PC-9 (cell line): ENCODE measurements at regions not wholly inside any gene's neighbourhood (a gene's known extent, or its start where the extent isn't known, plus 50 kb on each side); places are given as distances from the start of the nearest gene placed in this dataset.

ENCODE experiments used
- BruUV-seq: library from RNA; stranded (reverse); fragments of 400-500 nt; replicated peaks from 2 replicates; lab custom pipeline; 2021; lab: Mats Ljungman, UMichigan
- CTCF ChIA-PET: fragments of 300-600 bp; sonication (Branson Sonifier 250); formaldehyde crosslinking; loops from one replicate; lab custom pipeline; 2022; ENCODE audit warnings: antibody characterized with exemption; lab: Charles Lee
- POLR2A ChIA-PET: fragments of 300-600 bp; sonication (Branson Sonifier 250); formaldehyde crosslinking; loops from one replicate; lab custom pipeline; 2022; ENCODE audit warnings: antibody characterized with exemption; ENCODE audit not compliant: unreplicated experiment; lab: Charles Lee
- DNase-seq, 2 experiments: peaks; one replicate each; pipeline versions ENCODE4 v3.0.0 to v3.0.0-alpha.2; 2015 to 2022; ENCODE audit warnings: mixed read lengths in 1 of 2
- H2AFZ ChIP-seq: fragments of 200-600 bp; sonication (generic); 2 replicates; pipeline ENCODE4 v1.8.1; 2017; ENCODE audit warnings: antibody characterized with exemption
- H3F3A ChIP-seq: fragments of 200-600 bp; sonication (generic); 2 replicates; pipeline ENCODE4 v1.8.1; 2017; ENCODE audit warnings: antibody characterized with exemption, mild to moderate bottlenecking, low read depth; ENCODE audit not compliant: insufficient read depth
- H3K27ac ChIP-seq: fragments of 200-600 bp; sonication (generic); 2 replicates; pipeline ENCODE4 v1.6.1; 2016; ENCODE audit warnings: mixed run types
- H3K27me3 ChIP-seq: fragments of 200-600 bp; sonication (generic); 2 replicates; pipeline ENCODE4 v1.6.1; 2016; ENCODE audit warnings: low read depth, mixed run types; ENCODE audit not compliant: insufficient read depth
- H3K36me3 ChIP-seq: fragments of 200-600 bp; sonication (generic); 2 replicates; pipeline ENCODE4 v1.6.1; 2016; ENCODE audit warnings: low read depth, mixed run types
- H3K4me1 ChIP-seq: fragments of 200-600 bp; sonication (generic); replicated peaks from 2 replicates; pipeline ENCODE4 v1.6.1; 2016; ENCODE audit warnings: mixed run types; ENCODE audit not compliant: insufficient read depth
- H3K4me2 ChIP-seq: fragments of 200-600 bp; sonication (generic); 2 replicates; pipeline ENCODE4 v1.6.1; 2017; ENCODE audit warnings: mixed run types
- H3K4me3 ChIP-seq: fragments of 200-600 bp; sonication (generic); 2 replicates; pipeline ENCODE4 v1.6.1; 2016; ENCODE audit warnings: mixed run types
- H3K79me2 ChIP-seq: fragments of 200-600 bp; sonication (generic); 2 replicates; pipeline ENCODE4 v1.6.1; 2017; ENCODE audit warnings: low read depth, mixed run types
- H3K9me2 ChIP-seq: fragments of 200-600 bp; sonication (generic); 2 replicates; pipeline ENCODE4 v1.8.1; 2017; ENCODE audit warnings: mild to moderate bottlenecking; ENCODE audit not compliant: insufficient read depth
- H3K9me3 ChIP-seq: fragments of 200-600 bp; sonication (generic); 2 replicates; pipeline ENCODE4 v1.8.1; 2016; ENCODE audit warnings: low read depth; ENCODE audit not compliant: insufficient read depth
- H4K20me1 ChIP-seq: fragments of 200-600 bp; sonication (generic); 2 replicates; pipeline ENCODE4 v1.8.1; 2017; ENCODE audit not compliant: insufficient read depth
- EZH2 ChIP-seq: fragments of 200-600 bp; sonication (generic); IDR thresholded peaks from 2 replicates; pipeline ENCODE4 v1.8.0; 2017; ENCODE audit warnings: antibody characterized with exemption, low read depth
- intact Hi-C: fragments of 100-400 bp; cut with micrococcal nuclease; formaldehyde crosslinking; loops from one replicate; pipeline ENCODE4 v1.10.0; 2022; ENCODE audit not compliant: unreplicated experiment
- TF ChIP-seq, protein P1 (sequence below): fragments of 200-600 bp; sonication (generic); conservative IDR thresholded peaks from 2 replicates; pipeline ENCODE4 v1.6.1; 2017; ENCODE audit warnings: mixed run types, antibody characterized with exemption, mild to moderate bottlenecking, moderate library complexity

DNA sequence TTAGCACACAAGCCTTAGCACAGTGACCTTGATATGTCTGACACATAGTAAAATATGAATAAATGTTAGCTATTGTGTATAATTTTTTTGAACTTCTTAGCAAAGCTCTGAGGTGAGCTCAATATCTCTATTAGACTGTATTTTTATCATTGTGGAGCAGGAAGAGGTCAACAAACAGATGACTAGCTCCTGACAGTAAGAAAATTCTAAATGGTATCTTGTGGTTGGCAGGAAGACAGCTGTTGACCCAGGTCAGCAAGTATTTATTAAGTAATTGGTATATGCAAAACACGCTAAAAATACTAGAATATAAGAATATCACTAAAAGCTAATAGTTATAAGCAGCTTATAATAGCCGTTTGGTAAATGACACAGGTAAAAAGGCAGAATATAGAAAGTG is 77.5 kb upstream of the MARCKS start:
- Histone ChIP-seq H3K9me2 (no peaks in the 10 kb centered on the region), H3K9me3 (peaks cover 4% of the 10 kb centered on the region; the same call in 1 of the 2 replicates), H3K4me2 (no peak overlapping the region), H3K27ac (no peak overlapping the region), H3K36me3 (no peaks in the 10 kb centered on the region), H2AFZ (no peak overlapping the region), H3K79me2 (no peaks in the 10 kb centered on the region), H3K4me3 (no peak overlapping the region), H3K27me3 (no peaks in the 10 kb centered on the region), H3F3A (peaks cover 2% of the 10 kb centered on the region; the same call in 1 of the 2 replicates), H3K4me1 (peaks cover 3% of the 10 kb centered on the region; the same call in 1 of the 2 replicates), H4K20me1 (no peaks in the 10 kb centered on the region)
- ChIA-PET CTCF (no interaction called here), POLR2A (no interaction called here)
- no peak for TF ChIP-seq EZH2
- TF ChIP-seq, protein P1, sequence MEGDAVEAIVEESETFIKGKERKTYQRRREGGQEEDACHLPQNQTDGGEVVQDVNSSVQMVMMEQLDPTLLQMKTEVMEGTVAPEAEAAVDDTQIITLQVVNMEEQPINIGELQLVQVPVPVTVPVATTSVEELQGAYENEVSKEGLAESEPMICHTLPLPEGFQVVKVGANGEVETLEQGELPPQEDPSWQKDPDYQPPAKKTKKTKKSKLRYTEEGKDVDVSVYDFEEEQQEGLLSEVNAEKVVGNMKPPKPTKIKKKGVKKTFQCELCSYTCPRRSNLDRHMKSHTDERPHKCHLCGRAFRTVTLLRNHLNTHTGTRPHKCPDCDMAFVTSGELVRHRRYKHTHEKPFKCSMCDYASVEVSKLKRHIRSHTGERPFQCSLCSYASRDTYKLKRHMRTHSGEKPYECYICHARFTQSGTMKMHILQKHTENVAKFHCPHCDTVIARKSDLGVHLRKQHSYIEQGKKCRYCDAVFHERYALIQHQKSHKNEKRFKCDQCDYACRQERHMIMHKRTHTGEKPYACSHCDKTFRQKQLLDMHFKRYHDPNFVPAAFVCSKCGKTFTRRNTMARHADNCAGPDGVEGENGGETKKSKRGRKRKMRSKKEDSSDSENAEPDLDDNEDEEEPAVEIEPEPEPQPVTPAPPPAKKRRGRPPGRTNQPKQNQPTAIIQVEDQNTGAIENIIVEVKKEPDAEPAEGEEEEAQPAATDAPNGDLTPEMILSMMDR = no peak
- no peak for DNase-seq
- intact Hi-C loops = no loop called here
- no TSS peak for BruUV-seq

DNA sequence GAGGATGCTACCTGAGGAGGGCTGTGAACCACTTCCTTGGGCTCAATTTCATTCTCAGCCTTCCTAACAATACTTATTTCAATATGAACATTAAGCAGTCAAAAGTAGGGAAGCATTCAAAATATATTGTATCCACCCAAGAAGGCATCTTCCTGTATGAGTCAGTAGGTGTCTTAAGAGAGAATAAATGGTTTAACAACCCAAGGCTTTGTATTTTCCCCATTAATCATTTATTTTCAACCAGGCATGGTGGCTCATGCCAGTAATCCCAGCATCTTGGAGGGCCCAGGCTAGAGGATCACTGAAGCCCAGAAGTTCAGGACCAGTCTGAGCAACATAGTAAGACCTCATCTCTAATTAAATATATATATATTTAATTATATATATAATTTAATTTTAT is 74.5 kb upstream of the MARCKS start:
- H3K79me2 ChIP-seq = no peaks in the 10 kb centered on the region
- H3K9me3 ChIP-seq = no peaks in the 10 kb centered on the region
- no peaks in the 10 kb centered on the region for H3F3A ChIP-seq
- CTCF ChIA-PET = no interaction called here
- H4K20me1 ChIP-seq = no peaks in the 10 kb centered on the region
- intact Hi-C loops = no loop called here
- no peak overlapping the region for H2AFZ ChIP-seq
- no peak overlapping the region for H3K4me2 ChIP-seq
- no peak overlapping the region for H3K4me3 ChIP-seq
- TF ChIP-seq, protein P1 = no peak
- no peak for TF ChIP-seq EZH2
- POLR2A ChIA-PET = no interaction called here
- no peak for DNase-seq
- H3K4me1 ChIP-seq = no peaks in the 10 kb centered on the region
- no peaks in the 10 kb centered on the region for H3K27me3 ChIP-seq
- no peaks in the 10 kb centered on the region for H3K9me2 ChIP-seq
- H3K36me3 ChIP-seq = no peaks in the 10 kb centered on the region
- BruUV-seq = no TSS peak
- H3K27ac ChIP-seq = no peak overlapping the region

DNA sequence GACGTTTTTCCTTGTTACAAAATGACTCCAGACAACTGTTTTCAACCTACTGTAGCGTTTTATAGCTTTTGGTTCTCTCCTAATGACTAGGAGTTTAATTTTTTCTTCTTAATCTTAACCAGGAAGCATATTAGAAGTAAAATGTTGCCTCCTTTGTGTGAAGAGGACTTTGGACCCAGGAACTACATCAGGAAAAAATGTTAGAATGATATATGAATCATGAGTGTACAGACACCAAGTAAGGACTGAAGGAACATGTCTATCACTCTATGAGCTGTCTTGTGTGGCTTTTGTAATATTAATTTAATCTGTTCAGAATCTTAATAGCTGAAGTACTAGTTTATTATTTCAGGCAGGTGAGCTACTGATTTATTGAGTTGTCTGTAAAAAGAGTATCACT is 71.0 kb upstream of the MARCKS start:
- ChIA-PET POLR2A (no interaction called here), CTCF (no interaction called here)
- H3K4me3 ChIP-seq = no peak overlapping the region
- no peaks in the 10 kb centered on the region for H3F3A ChIP-seq
- DNase-seq = no peak
- no peaks in the 10 kb centered on the region for H3K36me3 ChIP-seq
- no peaks in the 10 kb centered on the region for H4K20me1 ChIP-seq
- no TSS peak for BruUV-seq
- no peak overlapping the region for H3K27ac ChIP-seq
- H3K4me2 ChIP-seq = no peak overlapping the region
- TF ChIP-seq EZH2 = no peak
- TF ChIP-seq, protein P1 = no peak
- no peak overlapping the region for H2AFZ ChIP-seq
- no peaks in the 10 kb centered on the region for H3K79me2 ChIP-seq
- H3K27me3 ChIP-seq = no peaks in the 10 kb centered on the region
- H3K9me2 ChIP-seq = no peaks in the 10 kb centered on the region
- no peaks in the 10 kb centered on the region for H3K9me3 ChIP-seq
- H3K4me1 ChIP-seq = no peaks in the 10 kb centered on the region
- intact Hi-C loops = no loop called here
